ENCODE measurements at regions not wholly inside any gene's neighbourhood (a gene's known extent, or its start where the extent isn't known, plus 50 kb on each side); places are given as distances from the start of the nearest gene placed in this dataset.

DNA sequence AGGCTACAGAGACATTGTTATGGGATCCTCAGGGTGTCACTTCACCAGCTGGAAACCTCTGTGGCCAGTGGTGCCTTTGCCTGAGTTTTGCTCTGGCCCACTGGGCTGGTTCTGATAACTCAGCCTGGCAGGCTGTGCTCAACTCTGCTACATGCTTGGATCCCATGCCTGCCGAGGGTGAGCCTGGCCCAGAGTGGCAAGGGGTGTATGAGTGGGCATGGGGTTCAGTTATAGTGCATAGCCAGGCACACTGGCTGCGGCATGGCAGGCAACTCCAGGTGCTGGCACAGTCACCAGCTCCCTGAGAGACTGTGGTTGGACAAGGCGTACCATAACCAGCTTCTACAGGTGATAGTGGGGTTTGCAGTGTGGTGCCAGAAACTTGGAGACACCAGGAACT, 107.0 kb upstream of the PCDH15 start:
- TF ChIP-seq ZFP30 (CRISPR knock-in tag; IDR thresholded peaks at IDR 0.05), result no peak
- TF ChIP-seq, protein P1, sequence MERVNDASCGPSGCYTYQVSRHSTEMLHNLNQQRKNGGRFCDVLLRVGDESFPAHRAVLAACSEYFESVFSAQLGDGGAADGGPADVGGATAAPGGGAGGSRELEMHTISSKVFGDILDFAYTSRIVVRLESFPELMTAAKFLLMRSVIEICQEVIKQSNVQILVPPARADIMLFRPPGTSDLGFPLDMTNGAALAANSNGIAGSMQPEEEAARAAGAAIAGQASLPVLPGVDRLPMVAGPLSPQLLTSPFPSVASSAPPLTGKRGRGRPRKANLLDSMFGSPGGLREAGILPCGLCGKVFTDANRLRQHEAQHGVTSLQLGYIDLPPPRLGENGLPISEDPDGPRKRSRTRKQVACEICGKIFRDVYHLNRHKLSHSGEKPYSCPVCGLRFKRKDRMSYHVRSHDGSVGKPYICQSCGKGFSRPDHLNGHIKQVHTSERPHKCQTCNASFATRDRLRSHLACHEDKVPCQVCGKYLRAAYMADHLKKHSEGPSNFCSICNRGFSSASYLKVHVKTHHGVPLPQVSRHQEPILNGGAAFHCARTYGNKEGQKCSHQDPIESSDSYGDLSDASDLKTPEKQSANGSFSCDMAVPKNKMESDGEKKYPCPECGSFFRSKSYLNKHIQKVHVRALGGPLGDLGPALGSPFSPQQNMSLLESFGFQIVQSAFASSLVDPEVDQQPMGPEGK (CRISPR knock-in tag; IDR thresholded peaks at IDR 0.05; ENCODE audit: borderline replicate concordance), result no peak
- TF ChIP-seq RARB (CRISPR knock-in tag; IDR thresholded peaks at IDR 0.05), result no peak
- no peak for TF ChIP-seq ESRRG (CRISPR knock-in tag; IDR thresholded peaks at IDR 0.05)
